ENCODE measurements at regions not wholly inside any gene's neighbourhood (a gene's known extent, or its start where the extent isn't known, plus 50 kb on each side); places are given as distances from the start of the nearest gene placed in this dataset.
"Not testable (repeated sequence)": the region's sequence is repeated elsewhere in the genome, so short reads cannot be mapped to it uniquely, and the experiment has no call there.

- DNase-seq, result no peak
Observed at GRCh38 chr20:51305316-51306052, 237.0 kb downstream of the NFATC2 start.

- no peak for DNase-seq
Observed at GRCh38 chr20:51303731-51304670, 238.5 kb downstream of the NFATC2 start.

- DNase-seq, result no peak
Observed at GRCh38 chr20:51301026-51301425, 241.5 kb downstream of the NFATC2 start.

- DNase-seq, result no peak
Observed at GRCh38 chr20:51300104-51300503, 242.4 kb downstream of the NFATC2 start.

- DNase-seq, result no peak
Observed at GRCh38 chr20:51299413-51299812, 243.1 kb downstream of the NFATC2 start.

GRCh38 chr20:51298141-51298749 is 244.3 kb downstream of the NFATC2 start:
- no peak for DNase-seq

GRCh38 chr20:51287628-51288413 is 254.7 kb downstream of the NFATC2 start:
- no peak for DNase-seq

GRCh38 chr20:51286758-51287157 is 255.8 kb downstream of the NFATC2 start:
- DNase-seq, result no peak

- DNase-seq, result no peak
Observed at GRCh38 chr20:51285684-51286083, 256.8 kb downstream of the NFATC2 start.

- DNase-seq, result no peak
Observed at GRCh38 chr20:51284871-51285270, 257.6 kb downstream of the NFATC2 start.

GRCh38 chr20:51284176-51284575 is 258.3 kb downstream of the NFATC2 start:
- peak; percentile 36 for DNase-seq

GRCh38 chr20:51281521-51281920 is 258.6 kb upstream of the KCNG1 start:
- no peak for DNase-seq

GRCh38 chr20:51280047-51280446 is 257.1 kb upstream of the KCNG1 start:
- no peak for DNase-seq

GRCh38 chr20:51277961-51278360 is 255.1 kb upstream of the KCNG1 start:
- no peak for DNase-seq

GRCh38 chr20:51276296-51276695 is 253.4 kb upstream of the KCNG1 start:
- no peak for DNase-seq

GRCh38 chr20:51275826-51276225 is 252.9 kb upstream of the KCNG1 start:
- DNase-seq, result peak; percentile 69

GRCh38 chr20:51275181-51275580 is 252.3 kb upstream of the KCNG1 start:
- DNase-seq, result peak; percentile 5

- peak; percentile 74 for DNase-seq
Observed at GRCh38 chr20:51272401-51272800, 249.5 kb upstream of the KCNG1 start.

- no peak for DNase-seq
Observed at GRCh38 chr20:51271931-51272330, 249.0 kb upstream of the KCNG1 start.

- not testable (repeated sequence) for DNase-seq
Observed at GRCh38 chr20:51271289-51271688, 248.4 kb upstream of the KCNG1 start.

GRCh38 chr20:51269671-51270070 is 246.8 kb upstream of the KCNG1 start:
- DNase-seq, result no peak

GRCh38 chr20:51267679-51268078 is 244.8 kb upstream of the KCNG1 start:
- DNase-seq, result no peak

- no peak for DNase-seq
Observed at GRCh38 chr20:51266353-51266752, 243.4 kb upstream of the KCNG1 start.
